Breast epithelium (tissue), 3 donors: ENCODE measurements at regions not wholly inside any gene's neighbourhood (a gene's known extent, or its start where the extent isn't known, plus 50 kb on each side); places are given as distances from the start of the nearest gene placed in this dataset.

Experiments used
- CTCF ChIP-seq, 3 donors: fragments of 450-650 bp; IDR thresholded peaks; one replicate each; pipeline ENCODE4 v1.5.1; 2016 to 2017; ENCODE audit warnings: antibody characterized with exemption in 3 of 3, mild to moderate bottlenecking in 3 of 3, moderate library complexity in 3 of 3
- POLR2A ChIP-seq: fragments of 450-650 bp; IDR thresholded peaks from one replicate; pipeline ENCODE4 v1.6.1; 2016; ENCODE audit warnings: antibody characterized with exemption, mild to moderate bottlenecking, moderate library complexity

- no peak for TF ChIP-seq POLR2A
- TF ChIP-seq CTCF (IDR thresholded peaks at IDR 0.05), result no peak
Observed at GRCh38 chr5:32889078-32889477, 178.0 kb downstream of the NPR3 start.
